ENCODE measurements at regions not wholly inside any gene's neighbourhood (a gene's known extent, or its start where the extent isn't known, plus 50 kb on each side); places are given as distances from the start of the nearest gene placed in this dataset.

DNA sequence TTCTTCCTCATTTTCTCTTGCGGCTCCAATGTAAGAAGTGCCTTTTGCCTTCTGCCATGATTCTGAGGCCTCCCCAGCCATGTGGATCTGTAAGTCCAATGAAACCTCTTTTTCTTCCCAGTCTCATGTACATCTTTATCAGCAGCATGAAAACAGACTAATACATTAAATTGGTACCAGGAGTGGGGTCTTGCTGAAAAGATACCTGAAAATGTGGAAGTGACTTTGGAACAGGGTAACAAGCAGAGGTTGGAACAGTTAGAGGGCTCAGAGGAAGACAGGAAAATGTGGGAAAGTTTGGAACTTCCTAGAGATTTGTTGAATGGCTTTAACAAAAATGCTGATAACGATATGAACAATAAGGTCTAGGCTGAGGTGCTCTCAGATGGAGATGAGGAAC lies 316.7 kb upstream of the HS3ST5 start:
- Histone ChIP-seq H3K27ac (no peak overlapping the region), H3K4me3 (no peak overlapping the region), H3K9me3 (peaks cover 0 to 8% (median 0%) of the 10 kb centered on the region in 3 donors), H3K36me3 (no peaks in the 10 kb centered on the region), H3K4me1 (no peaks in the 10 kb centered on the region), H3K27me3 (no peaks in the 10 kb centered on the region)
- intact Hi-C loops (cut with DNase I; ENCODE audit: low total_unique reads), result no loop called here
- TF ChIP-seq, protein P1, sequence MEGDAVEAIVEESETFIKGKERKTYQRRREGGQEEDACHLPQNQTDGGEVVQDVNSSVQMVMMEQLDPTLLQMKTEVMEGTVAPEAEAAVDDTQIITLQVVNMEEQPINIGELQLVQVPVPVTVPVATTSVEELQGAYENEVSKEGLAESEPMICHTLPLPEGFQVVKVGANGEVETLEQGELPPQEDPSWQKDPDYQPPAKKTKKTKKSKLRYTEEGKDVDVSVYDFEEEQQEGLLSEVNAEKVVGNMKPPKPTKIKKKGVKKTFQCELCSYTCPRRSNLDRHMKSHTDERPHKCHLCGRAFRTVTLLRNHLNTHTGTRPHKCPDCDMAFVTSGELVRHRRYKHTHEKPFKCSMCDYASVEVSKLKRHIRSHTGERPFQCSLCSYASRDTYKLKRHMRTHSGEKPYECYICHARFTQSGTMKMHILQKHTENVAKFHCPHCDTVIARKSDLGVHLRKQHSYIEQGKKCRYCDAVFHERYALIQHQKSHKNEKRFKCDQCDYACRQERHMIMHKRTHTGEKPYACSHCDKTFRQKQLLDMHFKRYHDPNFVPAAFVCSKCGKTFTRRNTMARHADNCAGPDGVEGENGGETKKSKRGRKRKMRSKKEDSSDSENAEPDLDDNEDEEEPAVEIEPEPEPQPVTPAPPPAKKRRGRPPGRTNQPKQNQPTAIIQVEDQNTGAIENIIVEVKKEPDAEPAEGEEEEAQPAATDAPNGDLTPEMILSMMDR (IDR thresholded peaks at IDR 0.05), result no peak
- no peak for DNase-seq

DNA sequence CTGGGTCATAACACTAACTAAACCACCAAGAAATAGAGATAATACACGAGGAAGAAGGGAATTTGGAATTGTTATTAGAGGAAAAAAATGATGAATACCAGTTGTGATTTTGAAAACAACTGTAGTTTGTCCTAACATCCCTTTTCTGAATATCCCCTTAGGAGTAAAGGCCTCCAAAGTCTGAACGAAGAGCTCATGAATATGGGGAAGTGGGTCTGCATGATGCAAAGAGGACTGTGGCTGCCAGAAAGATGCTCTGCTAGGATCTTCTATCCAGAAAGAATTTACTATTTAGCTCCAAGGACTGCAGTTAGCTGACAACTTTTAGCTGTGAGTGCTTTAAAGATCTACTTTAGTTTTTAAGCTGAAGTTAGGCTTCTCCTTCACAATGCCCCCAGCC lies 308.8 kb upstream of the HS3ST5 start:
- intact Hi-C loops (cut with DNase I; ENCODE audit: low total_unique reads), result no loop called here

DNA sequence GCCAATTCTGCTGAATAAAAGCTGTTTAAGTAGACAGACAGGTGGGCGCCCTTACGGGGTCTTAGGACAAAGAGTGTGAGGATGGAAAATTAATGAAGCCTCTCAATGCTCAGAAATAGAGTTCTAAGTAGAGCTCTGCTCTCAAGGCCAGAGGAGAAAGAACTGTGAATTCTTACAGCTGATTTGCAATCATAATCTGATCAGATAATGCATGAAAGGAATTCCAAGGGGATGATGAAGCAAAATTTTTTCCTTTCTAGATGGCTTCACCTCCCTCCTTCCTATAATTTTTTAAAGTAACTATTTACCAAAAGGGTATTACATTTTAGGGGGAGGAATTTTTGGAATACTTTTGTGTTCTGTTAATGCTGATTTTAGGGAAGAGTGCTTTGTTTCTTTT lies 308.1 kb upstream of the HS3ST5 start:
- no peaks in the 10 kb centered on the region for H3K9me3 ChIP-seq
- no peaks in the 10 kb centered on the region for H3K36me3 ChIP-seq
- H3K27me3 ChIP-seq, result no peaks in the 10 kb centered on the region
- no peaks in the 10 kb centered on the region for H3K4me1 ChIP-seq
- no peak overlapping the region for H3K27ac ChIP-seq
- intact Hi-C loops (cut with DNase I; ENCODE audit: low total_unique reads), result no loop called here
- no peak overlapping the region for H3K4me3 ChIP-seq
- TF ChIP-seq, protein P1 (IDR thresholded peaks at IDR 0.05), result no peak
- DNase-seq, result no peak

More for the DNA sequence above, 308.8 kb upstream of the HS3ST5 start:
- Histone ChIP-seq H3K27ac (no peak overlapping the region), H3K27me3 (no peaks in the 10 kb centered on the region), H3K4me1 (no peaks in the 10 kb centered on the region), H3K36me3 (no peaks in the 10 kb centered on the region), H3K9me3 (no peaks in the 10 kb centered on the region), H3K4me3 (no peak overlapping the region)
- no peak for DNase-seq
- TF ChIP-seq, protein P1 (IDR thresholded peaks at IDR 0.05), result no peak

DNA sequence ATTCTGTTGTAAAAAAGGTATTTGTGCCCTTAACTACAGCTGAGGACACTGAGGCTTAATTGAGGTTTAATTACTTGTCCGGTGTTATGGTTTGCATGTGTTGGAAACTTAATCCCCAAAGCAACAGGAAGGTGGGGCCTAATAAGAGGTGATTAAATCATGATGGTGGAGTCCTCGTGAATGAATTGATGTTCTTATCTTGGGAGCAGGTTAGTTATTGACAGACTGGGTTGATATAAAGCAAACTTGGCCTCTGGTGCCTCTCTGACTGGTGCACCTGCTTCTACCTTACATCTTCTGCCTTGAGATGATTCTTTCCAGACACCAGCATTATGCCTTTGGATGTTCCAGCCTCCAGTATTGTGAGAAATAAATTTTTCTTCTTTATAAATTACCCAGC lies 306.5 kb upstream of the HS3ST5 start:
- TF ChIP-seq, protein P1 (IDR thresholded peaks at IDR 0.05), result no peak
- Histone ChIP-seq H3K4me1 (no peaks in the 10 kb centered on the region), H3K27me3 (no peaks in the 10 kb centered on the region), H3K27ac (no peak overlapping the region), H3K36me3 (no peaks in the 10 kb centered on the region), H3K4me3 (no peak overlapping the region), H3K9me3 (no peaks in the 10 kb centered on the region)
- intact Hi-C loops (cut with DNase I; ENCODE audit: low total_unique reads), result no loop called here
- DNase-seq, result no peak

DNA sequence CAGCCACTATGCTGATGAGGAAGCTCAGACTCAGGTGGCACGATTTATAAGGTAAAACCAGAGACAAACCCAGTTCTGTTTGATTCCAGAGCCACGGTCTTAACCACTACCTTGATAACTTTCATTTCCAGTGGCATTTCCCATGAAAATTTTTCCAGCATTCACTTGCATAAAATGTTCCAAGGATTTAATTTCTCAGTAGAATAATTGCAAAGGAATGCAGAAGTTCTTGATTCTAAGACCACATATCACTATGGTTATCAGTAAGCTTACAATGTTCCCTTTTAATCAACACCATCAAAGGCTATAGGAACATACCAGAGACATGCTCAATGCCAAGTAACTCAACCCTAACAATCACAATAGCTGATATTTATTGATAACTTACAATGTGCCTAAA lies 306.0 kb upstream of the HS3ST5 start:
- intact Hi-C loops (cut with DNase I; ENCODE audit: low total_unique reads), result no loop called here
- no peaks in the 10 kb centered on the region for H3K4me1 ChIP-seq

More for the DNA sequence above, 306.0 kb upstream of the HS3ST5 start:
- Histone ChIP-seq H3K27ac (no peak overlapping the region), H3K9me3 (no peaks in the 10 kb centered on the region), H3K27me3 (no peaks in the 10 kb centered on the region), H3K36me3 (no peaks in the 10 kb centered on the region), H3K4me3 (no peak overlapping the region)
- TF ChIP-seq, protein P1 (IDR thresholded peaks at IDR 0.05), result no peak
- DNase-seq, result no peak
